Large intestine (tissue), 3 donors: ENCODE measurements at regions not wholly inside any gene's neighbourhood (a gene's known extent, or its start where the extent isn't known, plus 50 kb on each side); places are given as distances from the start of the nearest gene placed in this dataset.
"Not testable (repeated sequence)": the region's sequence is repeated elsewhere in the genome, so short reads cannot be mapped to it uniquely, and the experiment has no call there.

Source experiments
- DNase-seq, 2 donors: peaks; one replicate each; pipeline versions ENCODE4 v3.0.0 to v3.0.0-alpha.2; 2013
- H3K27ac ChIP-seq: one replicate; pipeline ENCODE4 v1.5.1; 2013; ENCODE audit warnings: low read length
- H3K27me3 ChIP-seq: 2 replicates; pipeline ENCODE4 v1.6.1; 2013; ENCODE audit warnings: low read length; ENCODE audit not compliant: control insufficient read depth, insufficient read depth
- H3K36me3 ChIP-seq: 2 replicates; pipeline ENCODE4 v1.6.1; 2013; ENCODE audit warnings: low read length; ENCODE audit not compliant: control insufficient read depth, insufficient read depth
- H3K4me1 ChIP-seq: one replicate; pipeline ENCODE4 v1.6.1; 2013; ENCODE audit warnings: low read length; ENCODE audit not compliant: control insufficient read depth, insufficient read depth
- H3K4me3 ChIP-seq: one replicate; pipeline ENCODE4 v1.5.1; 2013; ENCODE audit warnings: low read length
- H3K9me3 ChIP-seq: one replicate; pipeline ENCODE4 v1.6.1; 2013; ENCODE audit warnings: mild to moderate bottlenecking, low read depth, low read length, moderate library complexity; ENCODE audit not compliant: control insufficient read depth
- WGBS: methylation state at CpG from one replicate; pipeline ENCODE4 v1.1.5; 2013; ENCODE audit warnings: low lambda C conversion rate; ENCODE audit not compliant: insufficient coverage; 5-methylcytosine and 5-hydroxymethylcytosine counted together

- not testable (repeated sequence) for H3K27me3 ChIP-seq, H3K36me3 ChIP-seq, DNase-seq, H3K4me1 ChIP-seq, H3K9me3 ChIP-seq, H3K27ac ChIP-seq, H3K4me3 ChIP-seq
- no CpG with 5 or more reads among the region's 3 CpGs for WGBS
These were observed 173.9 kb downstream of the UQCRFS1 start for GRCh38 chr19:29039036-29039435.

- no peaks in the 10 kb centered on the region for H3K4me1 ChIP-seq
- H3K36me3 ChIP-seq: no peaks in the 10 kb centered on the region
- no CpG with 5 or more reads among the region's 1 CpG for WGBS
- H3K9me3 ChIP-seq: no peaks in the 10 kb centered on the region
- H3K4me3 ChIP-seq: no peak overlapping the region
- H3K27me3 ChIP-seq: no peaks in the 10 kb centered on the region
- no peak for DNase-seq
- no peak overlapping the region for H3K27ac ChIP-seq
These were observed 181.7 kb downstream of the UQCRFS1 start for GRCh38 chr19:29031216-29031615.

- DNase-seq: no peak
- no peak overlapping the region for H3K4me3 ChIP-seq
- no peaks in the 10 kb centered on the region for H3K36me3 ChIP-seq
- no peak overlapping the region for H3K27ac ChIP-seq
- H3K27me3 ChIP-seq: no peaks in the 10 kb centered on the region
- no peaks in the 10 kb centered on the region for H3K4me1 ChIP-seq
- H3K9me3 ChIP-seq: no peaks in the 10 kb centered on the region
- 82% methylated on average over 4 of the region's 11 CpGs for WGBS
These were observed 183.5 kb downstream of the UQCRFS1 start for GRCh38 chr19:29029268-29029958.

GRCh38 chr19:29022599-29022998 is 190.4 kb downstream of the UQCRFS1 start:
- Histone ChIP-seq H3K27ac (no peak overlapping the region), H3K4me1 (no peaks in the 10 kb centered on the region), H3K4me3 (no peak overlapping the region), H3K9me3 (no peaks in the 10 kb centered on the region), H3K27me3 (no peaks in the 10 kb centered on the region), H3K36me3 (no peaks in the 10 kb centered on the region)
- DNase-seq: no peak
- WGBS: no CpG with 5 or more reads among the region's 8 CpGs

GRCh38 chr19:29022165-29022564 is 190.8 kb downstream of the UQCRFS1 start:
- Histone ChIP-seq H3K9me3 (no peaks in the 10 kb centered on the region), H3K4me3 (no peak overlapping the region), H3K27me3 (no peaks in the 10 kb centered on the region), H3K4me1 (no peaks in the 10 kb centered on the region), H3K27ac (no peak overlapping the region), H3K36me3 (no peaks in the 10 kb centered on the region)
- no peak for DNase-seq
- no CpG with 5 or more reads among the region's 10 CpGs for WGBS

GRCh38 chr19:29021232-29021916 is 191.6 kb downstream of the UQCRFS1 start:
- no peaks in the 10 kb centered on the region for H3K27me3 ChIP-seq
- no peak for DNase-seq
- H3K36me3 ChIP-seq: no peaks in the 10 kb centered on the region
- no peak overlapping the region for H3K4me3 ChIP-seq
- H3K4me1 ChIP-seq: no peaks in the 10 kb centered on the region
- WGBS: no CpG with 5 or more reads among the region's 16 CpGs
- no peaks in the 10 kb centered on the region for H3K9me3 ChIP-seq
- H3K27ac ChIP-seq: no peak overlapping the region

GRCh38 chr19:29019403-29019802 is 193.5 kb downstream of the UQCRFS1 start:
- no CpG with 5 or more reads among the region's 14 CpGs for WGBS
- Histone ChIP-seq H3K27me3 (no peaks in the 10 kb centered on the region), H3K9me3 (no peaks in the 10 kb centered on the region), H3K27ac (no peak overlapping the region), H3K4me1 (no peaks in the 10 kb centered on the region), H3K4me3 (no peak overlapping the region), H3K36me3 (no peaks in the 10 kb centered on the region)
- no peak for DNase-seq

GRCh38 chr19:29018542-29018941 is 194.4 kb downstream of the UQCRFS1 start:
- no peak for DNase-seq
- Histone ChIP-seq H3K4me1 (no peaks in the 10 kb centered on the region), H3K4me3 (no peak overlapping the region), H3K9me3 (no peaks in the 10 kb centered on the region), H3K27me3 (no peaks in the 10 kb centered on the region), H3K36me3 (no peaks in the 10 kb centered on the region), H3K27ac (no peak overlapping the region)
- WGBS: no CpG with 5 or more reads among the region's 3 CpGs

- no CpG with 5 or more reads among the region's 8 CpGs for WGBS
- H3K4me3 ChIP-seq: no peak overlapping the region
- H3K36me3 ChIP-seq: no peaks in the 10 kb centered on the region
- H3K9me3 ChIP-seq: no peaks in the 10 kb centered on the region
- peaks cover 2% of the 10 kb centered on the region for H3K27me3 ChIP-seq
- no peak for DNase-seq
- H3K27ac ChIP-seq: no peak overlapping the region
- no peaks in the 10 kb centered on the region for H3K4me1 ChIP-seq
These were observed 195.2 kb downstream of the UQCRFS1 start for GRCh38 chr19:29017788-29018187.

- Histone ChIP-seq H3K9me3 (no peaks in the 10 kb centered on the region), H3K4me1 (no peaks in the 10 kb centered on the region), H3K27ac (no peak overlapping the region), H3K27me3 (peaks cover 2% of the 10 kb centered on the region), H3K36me3 (no peaks in the 10 kb centered on the region), H3K4me3 (no peak overlapping the region)
- no peak for DNase-seq
- WGBS: no CpG with 5 or more reads among the region's 11 CpGs
These were observed 195.8 kb downstream of the UQCRFS1 start for GRCh38 chr19:29016926-29017760.
